Heart right ventricle (tissue), 16 donors: ENCODE measurements at regions not wholly inside any gene's neighbourhood (a gene's known extent, or its start where the extent isn't known, plus 50 kb on each side); places are given as distances from the start of the nearest gene placed in this dataset.

Experiments used
- ATAC-seq, 8 donors: fragments of 200-7000 bp; cut with Tn5 transposase; one replicate each; pipeline ENCODE4 v1.9.1; 2020; ENCODE audit warnings: mild to moderate bottlenecking in 8 of 8, moderate library complexity in 8 of 8, moderate number of reproducible peaks in 1 of 8
- DNase-seq, 2 donors: peaks; one replicate each; pipeline ENCODE4 v3.0.0-alpha.2; 2020
- H3K27ac ChIP-seq, 10 donors: fragments of 200-600 bp; sonication (generic) in 2 of 10; one replicate each; pipeline versions ENCODE4 v1.5.0 to v1.8.0; 2020 to 2022; ENCODE audit warnings: mild to moderate bottlenecking in 3 of 10
- H3K27me3 ChIP-seq, 7 donors: fragments of 200-600 bp; one replicate each; pipeline ENCODE4 v1.8.0; 2021 to 2022; ENCODE audit warnings: mild to moderate bottlenecking in 2 of 7
- H3K36me3 ChIP-seq, 9 donors: fragments of 200-600 bp; sonication (generic) in 1 of 9; one replicate each; pipeline versions ENCODE4 v1.5.0 to v1.8.0; 2020 to 2022; ENCODE audit warnings: mild to moderate bottlenecking in 2 of 9
- H3K4me1 ChIP-seq, 9 donors: fragments of 200-600 bp; sonication (generic) in 1 of 9; one replicate each; pipeline versions ENCODE4 v1.5.0 to v1.8.0; 2020 to 2022; ENCODE audit warnings: mild to moderate bottlenecking in 4 of 9
- H3K4me3 ChIP-seq, 10 donors: fragments of 200-600 bp; sonication (generic) in 2 of 10; one replicate each; pipeline versions ENCODE4 v1.5.0 to v1.8.0; 2020 to 2022; ENCODE audit warnings: mild to moderate bottlenecking in 7 of 10, moderate library complexity in 2 of 10
- H3K9me3 ChIP-seq, 11 donors: fragments of 200-600 bp in 10 of 11; sonication (generic) in 2 of 11; one replicate each; pipeline versions ENCODE4 v1.5.0 to v1.8.0; 2013 to 2022; ENCODE audit warnings: mild to moderate bottlenecking in 2 of 11, control low read depth in 1 of 11, moderate library complexity in 1 of 11
- WGBS, 2 donors: extraction: QIAGEN DNeasy Blood & Tissue Kit; methylation state at CpG; one replicate each; pipeline ENCODE4 v1.1.7; 2013; ENCODE audit warnings: inconsistent platforms in 1 of 2; 5-methylcytosine and 5-hydroxymethylcytosine counted together
- intact Hi-C, 10 donors: fragments of 100-400 bp; cut with DNase I; formaldehyde crosslinking; loops; one replicate each; pipeline versions ENCODE4 v1.11.1 to v1.14.2; 2022
- TF ChIP-seq, protein P1 (sequence below), 9 donors: fragments of 200-600 bp; sonication (generic) in 2 of 9; IDR thresholded peaks; one replicate each; pipeline versions ENCODE4 v1.5.0 to v1.8.0; 2021 to 2022; ENCODE audit warnings: antibody characterized with exemption in 9 of 9, mild to moderate bottlenecking in 5 of 9, moderate library complexity in 1 of 9
- donor health status: Arrhythmogenic right ventricular cardiomyopathy.
- donor health status: ischemic (EF 13 %, LVEDD 7.1; RV severe dilation, severe dysfunction).
- donor health status: healthy with polysubstance abuse.
- donor health status: DM: no; HTN: yes; CAD: no.
- donor health status: DM: no; HTN: no; CAD: no.
- donor health status: ischemic (EF 25% LVEDD 6.9; RV normal size, moderate dysfunction).
- donor health status: ischemic (EF 25% LVEDD 5.7; RV mildly dilated, moderate dysfunction).
- donor health status: healthy.
- donor health status: DM: yes; HTN: yes; CAD: no.
- donor health status: Ischemic cardiomyopathy.
- donor health status: ischemic (EF 35%, LVEDD 5.7; RV mildly dilated, moderate dysfunction).
- donor health status: nonischemic (EF 11% LVEDD 7.7; RV severe dilation, severe dysfunction).
- donor health status: DM: yes; HTN: yes; CAD: no.
- donor health status: PGD.
- donor health status: ischemic (EF 29% LVEDD 5.4; RV normal size, mild dysfunction).
- donor health status: nonischemic (EF 23%, LVEDD 6.1; RV moderate dilation, normal function).

DNA sequence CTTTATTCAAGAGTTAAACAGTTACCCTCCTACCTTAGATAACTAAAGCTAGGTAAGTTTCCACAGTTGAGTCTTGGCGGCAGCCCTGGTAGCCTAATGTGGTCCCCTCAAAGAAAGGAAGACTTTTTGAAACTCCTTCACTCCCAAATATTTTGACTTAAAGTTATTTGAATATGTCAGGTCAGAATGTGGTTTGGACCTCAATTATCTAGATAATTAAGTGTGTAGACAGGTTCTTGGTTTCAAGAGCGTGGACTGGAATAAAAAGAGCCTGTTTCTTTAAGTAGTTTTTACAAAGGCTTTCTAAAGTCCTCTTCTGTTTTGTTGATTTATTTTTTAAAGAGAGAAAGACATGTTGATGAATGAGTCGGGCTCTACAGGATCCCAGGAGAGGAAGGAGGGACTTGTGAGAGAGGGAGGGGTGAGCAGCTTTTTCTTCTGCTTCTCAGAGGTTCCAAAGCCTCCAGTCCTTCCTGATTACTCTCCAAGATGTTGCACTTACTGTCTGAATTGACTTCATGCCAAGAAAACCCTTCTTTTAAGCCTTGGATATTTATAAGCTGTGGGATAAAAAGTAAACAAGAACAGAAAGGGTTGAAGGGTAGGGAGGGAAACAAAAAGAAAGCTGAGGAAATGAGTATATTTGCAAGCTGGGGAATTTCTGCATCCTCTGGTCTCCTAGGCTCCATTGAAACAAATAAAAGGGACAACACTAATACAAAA, 457.4 kb downstream of the IGSF11 start:
- Histone ChIP-seq H3K27me3 (no peaks in the 10 kb centered on the region), H3K4me1 (no peaks in the 10 kb centered on the region), H3K36me3 (no peaks in the 10 kb centered on the region), H3K4me3 (no peak overlapping the region), H3K27ac (peak overlapping the region in 2 of 10 donors; percentile 19 to 24), H3K9me3 (no peaks in the 10 kb centered on the region)
- ATAC-seq (peak in 7 of 8 donors; percentile 66 to 92 (median 89)), DNase-seq (peak in 1 of 2 donors; percentile 27)
- TF ChIP-seq, protein P1, sequence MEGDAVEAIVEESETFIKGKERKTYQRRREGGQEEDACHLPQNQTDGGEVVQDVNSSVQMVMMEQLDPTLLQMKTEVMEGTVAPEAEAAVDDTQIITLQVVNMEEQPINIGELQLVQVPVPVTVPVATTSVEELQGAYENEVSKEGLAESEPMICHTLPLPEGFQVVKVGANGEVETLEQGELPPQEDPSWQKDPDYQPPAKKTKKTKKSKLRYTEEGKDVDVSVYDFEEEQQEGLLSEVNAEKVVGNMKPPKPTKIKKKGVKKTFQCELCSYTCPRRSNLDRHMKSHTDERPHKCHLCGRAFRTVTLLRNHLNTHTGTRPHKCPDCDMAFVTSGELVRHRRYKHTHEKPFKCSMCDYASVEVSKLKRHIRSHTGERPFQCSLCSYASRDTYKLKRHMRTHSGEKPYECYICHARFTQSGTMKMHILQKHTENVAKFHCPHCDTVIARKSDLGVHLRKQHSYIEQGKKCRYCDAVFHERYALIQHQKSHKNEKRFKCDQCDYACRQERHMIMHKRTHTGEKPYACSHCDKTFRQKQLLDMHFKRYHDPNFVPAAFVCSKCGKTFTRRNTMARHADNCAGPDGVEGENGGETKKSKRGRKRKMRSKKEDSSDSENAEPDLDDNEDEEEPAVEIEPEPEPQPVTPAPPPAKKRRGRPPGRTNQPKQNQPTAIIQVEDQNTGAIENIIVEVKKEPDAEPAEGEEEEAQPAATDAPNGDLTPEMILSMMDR (IDR thresholded peaks at IDR 0.05), result no peak
- intact Hi-C loops, result no loop called here
- WGBS, 2 donors, result 61 to 70% methylated on average over 3 of the region's 3 CpGs

DNA sequence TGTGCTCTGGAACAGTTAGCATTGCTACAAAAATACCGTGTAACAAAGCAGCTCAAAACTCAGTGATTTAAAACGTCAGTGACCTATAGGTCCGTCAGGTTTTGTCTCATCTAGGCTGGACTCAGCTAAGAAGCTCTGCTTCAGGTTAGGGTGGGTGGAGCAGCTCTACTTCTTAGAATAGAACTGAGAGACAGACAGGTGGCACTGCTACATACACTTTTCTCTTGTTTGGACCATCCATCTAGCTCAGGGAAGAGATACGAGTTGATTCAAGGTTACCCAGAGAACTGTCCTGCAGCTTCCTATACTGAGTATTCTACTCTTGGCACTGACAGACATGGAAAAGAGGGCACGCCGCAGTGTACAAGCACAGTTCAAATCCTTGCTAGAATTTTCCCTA, 456.1 kb downstream of the IGSF11 start:
- H3K36me3 ChIP-seq, result no peaks in the 10 kb centered on the region
- DNase-seq (no peak), ATAC-seq (no peak)
- no peak overlapping the region for H3K27ac ChIP-seq
- H3K9me3 ChIP-seq, result no peaks in the 10 kb centered on the region
- H3K4me1 ChIP-seq, result no peaks in the 10 kb centered on the region
- no peaks in the 10 kb centered on the region for H3K27me3 ChIP-seq
- TF ChIP-seq, protein P1 (IDR thresholded peaks at IDR 0.05), result no peak
- H3K4me3 ChIP-seq, result no peak overlapping the region
- WGBS, 2 donors, result 91% methylated on average over 6 of the region's 6 CpGs
- intact Hi-C loops, result no loop called here

DNA sequence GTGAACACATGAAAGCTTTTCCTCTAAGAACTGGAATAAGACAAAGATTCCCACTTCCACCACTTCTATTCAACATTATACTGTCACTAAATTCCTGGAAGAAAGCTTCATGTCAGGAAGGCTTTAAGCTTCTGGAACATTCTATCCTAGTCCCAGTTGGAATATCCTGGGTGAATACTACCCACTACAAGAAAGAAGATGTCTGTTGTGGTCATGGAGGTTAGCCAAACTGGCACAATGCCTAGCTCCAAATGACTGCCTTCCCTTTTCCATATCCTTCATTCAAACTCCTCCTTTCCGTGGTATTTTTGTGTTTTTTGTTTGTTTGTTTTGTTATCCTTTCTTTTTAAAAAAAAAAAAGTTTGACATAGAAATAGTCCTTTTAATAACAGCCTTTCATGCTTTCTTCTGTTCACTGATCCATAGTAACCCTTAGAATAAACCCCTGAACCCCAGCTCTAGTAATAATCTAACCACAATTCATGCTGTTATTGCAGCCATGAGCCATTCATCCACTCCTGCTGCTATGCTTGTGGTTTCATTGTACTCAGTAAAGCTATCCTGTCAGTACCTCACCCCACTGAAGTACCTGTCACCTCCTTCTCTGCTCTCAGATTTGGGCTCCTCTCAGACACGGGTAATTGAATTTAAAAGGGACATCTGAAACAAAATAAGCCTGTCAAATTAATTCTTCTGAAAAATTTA, 447.5 kb downstream of the IGSF11 start:
- Histone ChIP-seq H3K4me3 (no peak overlapping the region), H3K27ac (no peak overlapping the region), H3K36me3 (no peaks in the 10 kb centered on the region), H3K27me3 (no peaks in the 10 kb centered on the region), H3K4me1 (no peaks in the 10 kb centered on the region), H3K9me3 (no peaks in the 10 kb centered on the region)
- ATAC-seq, result no peak
- DNase-seq, result peak in 1 of 2 donors; percentile 7
- 49 to 54% methylated on average over 2 of the region's 2 CpGs for WGBS, 2 donors
- intact Hi-C loops, result no loop called here
- TF ChIP-seq, protein P1 (IDR thresholded peaks at IDR 0.05), result no peak

DNA sequence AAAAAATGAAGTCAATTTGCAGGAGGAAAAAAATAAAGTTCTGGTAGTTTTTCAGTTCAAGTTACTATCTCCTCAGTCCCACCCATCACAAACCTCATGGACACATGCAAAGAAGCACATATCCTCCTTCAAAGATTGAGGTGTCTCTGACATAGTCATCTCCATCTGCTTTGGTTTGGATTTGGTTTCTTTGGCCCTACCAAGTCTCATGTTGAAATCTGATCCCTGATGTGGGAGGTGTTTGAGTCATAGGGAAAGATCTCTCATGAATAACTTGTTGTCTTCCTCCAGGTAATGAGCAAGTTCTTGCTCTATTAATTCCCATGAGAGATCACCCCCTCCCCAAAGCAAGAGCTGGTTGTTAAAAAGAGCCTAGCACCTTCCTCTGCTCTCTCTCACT, 446.8 kb downstream of the IGSF11 start:
- H3K27me3 ChIP-seq, result no peaks in the 10 kb centered on the region
- no peak for ATAC-seq
- no peak for DNase-seq
- H3K36me3 ChIP-seq, result no peaks in the 10 kb centered on the region
- peaks cover 0 to 6% (median 3%) of the 10 kb centered on the region in 11 donors for H3K9me3 ChIP-seq
- TF ChIP-seq, protein P1 (IDR thresholded peaks at IDR 0.05), result no peak
- H3K4me3 ChIP-seq, result no peak overlapping the region
- H3K27ac ChIP-seq, result no peak overlapping the region
- no peaks in the 10 kb centered on the region for H3K4me1 ChIP-seq
- intact Hi-C loops, result no loop called here
